HCT116 (cell line): ENCODE measurements at regions not wholly inside any gene's neighbourhood (a gene's known extent, or its start where the extent isn't known, plus 50 kb on each side); places are given as distances from the start of the nearest gene placed in this dataset.

ENCODE experiments used
- CBX3 ChIP-seq: IDR thresholded peaks from 2 replicates; pipeline ENCODE4 v1.6.1; 2012; ENCODE audit warnings: low read depth
- CEBPB ChIP-seq: IDR thresholded peaks from 2 replicates; pipeline ENCODE4 v1.6.1; 2012; ENCODE audit warnings: low read depth
- EZH2 ChIP-seq: fragments of 200-600 bp; sonication (generic); IDR thresholded peaks from 2 replicates; pipeline ENCODE4 v1.6.1; 2017; ENCODE audit warnings: antibody characterized with exemption, mixed run types
- EZH2phosphoT487 ChIP-seq: fragments of 200-600 bp; IDR thresholded peaks from 2 replicates; pipeline ENCODE4 v1.6.1; 2018; ENCODE audit warnings: antibody characterized with exemption, borderline replicate concordance
- POLR2A ChIP-seq: IDR thresholded peaks from 2 replicates; pipeline ENCODE4 v1.7.0; 2011; ENCODE audit warnings: borderline replicate concordance; ENCODE audit not compliant: insufficient read depth, insufficient read length; ENCODE audit errors: extremely low read depth
- POLR2AphosphoS5 ChIP-seq: IDR thresholded peaks from 2 replicates; pipeline ENCODE4 v1.6.1; 2011; ENCODE audit warnings: mild to moderate bottlenecking, low read depth, low read length, moderate library complexity
- YY1 ChIP-seq: IDR thresholded peaks from 2 replicates; pipeline ENCODE4 v1.6.1; 2011; ENCODE audit warnings: low read length, low read depth, moderate library complexity, mild to moderate bottlenecking; ENCODE audit not compliant: insufficient replicate concordance; ENCODE audit errors: extremely low read depth
- ZNF274 ChIP-seq: fragments of 200-500 bp; sonication (Bioruptor generic); IDR thresholded peaks from 2 replicates; pipeline ENCODE4 v1.6.1; 2014; ENCODE audit warnings: mild to moderate bottlenecking, low read depth, low read length, inconsistent platforms
- TF ChIP-seq, protein P1 (sequence below): IDR thresholded peaks from 2 replicates; pipeline ENCODE4 v1.6.1; 2012
- TF ChIP-seq, protein P2 (sequence below), 3 experiments: fragments of 200-600 bp in 1 of 3; sonication (generic) in 1 of 3; IDR thresholded peaks in 2 of 3; conservative IDR thresholded peaks in 1 of 3; 2 replicates each; pipeline ENCODE4 v1.5.1; 2012 to 2017; ENCODE audit warnings: low read depth in 2 of 3, low read length in 2 of 3, antibody characterized with exemption in 1 of 3, borderline replicate concordance in 1 of 3, control low read depth in 1 of 3, mild to moderate bottlenecking in 1 of 3, mixed read lengths in 1 of 3, mixed run types in 1 of 3, moderate library complexity in 1 of 3; ENCODE audit not compliant: insufficient read depth in 1 of 3
- TF ChIP-seq, protein P3 (sequence below): IDR thresholded peaks from 2 replicates; pipeline ENCODE4 v1.6.1; 2012
- TF ChIP-seq, protein P4 (sequence below): IDR thresholded peaks from 2 replicates; pipeline ENCODE4 v1.6.1; 2012; ENCODE audit warnings: low read depth

DNA sequence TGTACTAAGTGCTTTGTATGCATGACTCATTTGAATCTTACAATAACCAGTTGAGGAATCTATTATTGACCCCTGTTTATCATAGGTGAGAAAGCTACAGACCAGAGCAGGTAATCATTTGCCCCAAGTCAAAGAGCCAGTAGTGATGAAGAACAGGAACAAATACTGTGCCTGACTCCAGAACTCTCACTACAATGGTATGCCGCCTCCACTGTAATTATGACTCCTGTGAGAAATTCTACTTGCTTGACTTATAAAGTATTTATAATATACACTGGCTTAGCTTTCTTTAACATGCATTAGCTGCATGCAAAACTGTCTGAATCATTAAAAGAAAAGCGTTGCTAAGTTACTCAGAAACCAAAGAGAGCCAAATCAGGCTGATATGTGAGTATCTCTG is 92.6 kb downstream of the ZNF281 start:
- TF ChIP-seq, protein P1, sequence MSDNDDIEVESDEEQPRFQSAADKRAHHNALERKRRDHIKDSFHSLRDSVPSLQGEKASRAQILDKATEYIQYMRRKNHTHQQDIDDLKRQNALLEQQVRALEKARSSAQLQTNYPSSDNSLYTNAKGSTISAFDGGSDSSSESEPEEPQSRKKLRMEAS: no peak
- TF ChIP-seq, protein P2, sequence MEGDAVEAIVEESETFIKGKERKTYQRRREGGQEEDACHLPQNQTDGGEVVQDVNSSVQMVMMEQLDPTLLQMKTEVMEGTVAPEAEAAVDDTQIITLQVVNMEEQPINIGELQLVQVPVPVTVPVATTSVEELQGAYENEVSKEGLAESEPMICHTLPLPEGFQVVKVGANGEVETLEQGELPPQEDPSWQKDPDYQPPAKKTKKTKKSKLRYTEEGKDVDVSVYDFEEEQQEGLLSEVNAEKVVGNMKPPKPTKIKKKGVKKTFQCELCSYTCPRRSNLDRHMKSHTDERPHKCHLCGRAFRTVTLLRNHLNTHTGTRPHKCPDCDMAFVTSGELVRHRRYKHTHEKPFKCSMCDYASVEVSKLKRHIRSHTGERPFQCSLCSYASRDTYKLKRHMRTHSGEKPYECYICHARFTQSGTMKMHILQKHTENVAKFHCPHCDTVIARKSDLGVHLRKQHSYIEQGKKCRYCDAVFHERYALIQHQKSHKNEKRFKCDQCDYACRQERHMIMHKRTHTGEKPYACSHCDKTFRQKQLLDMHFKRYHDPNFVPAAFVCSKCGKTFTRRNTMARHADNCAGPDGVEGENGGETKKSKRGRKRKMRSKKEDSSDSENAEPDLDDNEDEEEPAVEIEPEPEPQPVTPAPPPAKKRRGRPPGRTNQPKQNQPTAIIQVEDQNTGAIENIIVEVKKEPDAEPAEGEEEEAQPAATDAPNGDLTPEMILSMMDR (IDR thresholded peaks at IDR 0.05 in 2 of 3, conservative IDR thresholded peaks at IDR 0.05 in 1 of 3; ENCODE audit: borderline replicate concordance in 1 of 3, insufficient read depth in 1 of 3, low read depth in 2 of 3, low read length in 2 of 3): no peak
- TF ChIP-seq POLR2A: no peak
- TF ChIP-seq ZNF274: no peak
- TF ChIP-seq, protein P3, sequence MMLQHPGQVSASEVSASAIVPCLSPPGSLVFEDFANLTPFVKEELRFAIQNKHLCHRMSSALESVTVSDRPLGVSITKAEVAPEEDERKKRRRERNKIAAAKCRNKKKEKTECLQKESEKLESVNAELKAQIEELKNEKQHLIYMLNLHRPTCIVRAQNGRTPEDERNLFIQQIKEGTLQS: no peak
- TF ChIP-seq EZH2: no peak
- TF ChIP-seq POLR2AphosphoS5: no peak
- TF ChIP-seq, protein P4, sequence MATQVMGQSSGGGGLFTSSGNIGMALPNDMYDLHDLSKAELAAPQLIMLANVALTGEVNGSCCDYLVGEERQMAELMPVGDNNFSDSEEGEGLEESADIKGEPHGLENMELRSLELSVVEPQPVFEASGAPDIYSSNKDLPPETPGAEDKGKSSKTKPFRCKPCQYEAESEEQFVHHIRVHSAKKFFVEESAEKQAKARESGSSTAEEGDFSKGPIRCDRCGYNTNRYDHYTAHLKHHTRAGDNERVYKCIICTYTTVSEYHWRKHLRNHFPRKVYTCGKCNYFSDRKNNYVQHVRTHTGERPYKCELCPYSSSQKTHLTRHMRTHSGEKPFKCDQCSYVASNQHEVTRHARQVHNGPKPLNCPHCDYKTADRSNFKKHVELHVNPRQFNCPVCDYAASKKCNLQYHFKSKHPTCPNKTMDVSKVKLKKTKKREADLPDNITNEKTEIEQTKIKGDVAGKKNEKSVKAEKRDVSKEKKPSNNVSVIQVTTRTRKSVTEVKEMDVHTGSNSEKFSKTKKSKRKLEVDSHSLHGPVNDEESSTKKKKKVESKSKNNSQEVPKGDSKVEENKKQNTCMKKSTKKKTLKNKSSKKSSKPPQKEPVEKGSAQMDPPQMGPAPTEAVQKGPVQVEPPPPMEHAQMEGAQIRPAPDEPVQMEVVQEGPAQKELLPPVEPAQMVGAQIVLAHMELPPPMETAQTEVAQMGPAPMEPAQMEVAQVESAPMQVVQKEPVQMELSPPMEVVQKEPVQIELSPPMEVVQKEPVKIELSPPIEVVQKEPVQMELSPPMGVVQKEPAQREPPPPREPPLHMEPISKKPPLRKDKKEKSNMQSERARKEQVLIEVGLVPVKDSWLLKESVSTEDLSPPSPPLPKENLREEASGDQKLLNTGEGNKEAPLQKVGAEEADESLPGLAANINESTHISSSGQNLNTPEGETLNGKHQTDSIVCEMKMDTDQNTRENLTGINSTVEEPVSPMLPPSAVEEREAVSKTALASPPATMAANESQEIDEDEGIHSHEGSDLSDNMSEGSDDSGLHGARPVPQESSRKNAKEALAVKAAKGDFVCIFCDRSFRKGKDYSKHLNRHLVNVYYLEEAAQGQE: no peak
- TF ChIP-seq CBX3: no peak
- no peak for TF ChIP-seq EZH2phosphoT487
- TF ChIP-seq CEBPB: no peak
- no peak for TF ChIP-seq YY1
